ENCODE measurements at regions not wholly inside any gene's neighbourhood (a gene's known extent, or its start where the extent isn't known, plus 50 kb on each side); places are given as distances from the start of the nearest gene placed in this dataset.

- no peak for FAIRE-seq
- Histone ChIP-seq H3K79me2 (ENCODE audit: insufficient read depth, low read length) (no peaks in the 10 kb centered on the region), H3K4me3 (ENCODE audit: insufficient read depth, low read depth, low read length) (no peak overlapping the region), H4K20me1 (ENCODE audit: insufficient read depth, low read length) (no peaks in the 10 kb centered on the region), H3K4me1 (ENCODE audit: insufficient read depth, low read length) (no peaks in the 10 kb centered on the region), H3K27ac (ENCODE audit: low read depth, low read length) (no peak overlapping the region), H3K27me3 (ENCODE audit: insufficient read depth, low read length) (no peaks in the 10 kb centered on the region), H3K9ac (ENCODE audit: low read length) (no peak overlapping the region), H3K36me3 (ENCODE audit: insufficient read depth, low read length) (no peaks in the 10 kb centered on the region), H3K9me3 (ENCODE audit: insufficient read depth, low read depth, low read length) (no peaks in the 10 kb centered on the region), H3K4me2 (ENCODE audit: low read length) (no peak overlapping the region), H2AFZ (ENCODE audit: low read depth, low read length) (no peak overlapping the region)
- Mint-ChIP-seq H3K36me3 (ENCODE audit: low read depth, unreplicated experiment) (no peaks in the 10 kb centered on the region), H3K4me1 (ENCODE audit: low read depth, unreplicated experiment) (peaks cover 2% of the 10 kb centered on the region), H3K4me3 (ENCODE audit: unreplicated experiment) (no peak overlapping the region), H3K27ac (ENCODE audit: unreplicated experiment) (no peak overlapping the region), H3K9me3 (ENCODE audit: unreplicated experiment) (no peaks in the 10 kb centered on the region), H3K27me3 (ENCODE audit: low read depth, unreplicated experiment) (no peaks in the 10 kb centered on the region)
- TF ChIP-seq EZH2 (IDR thresholded peaks at IDR 0.05; ENCODE audit: insufficient read depth, low read length), result no peak
- TF ChIP-seq CTCF (IDR thresholded peaks at IDR 0.05; ENCODE audit: insufficient read depth, low read depth, low read length), result no peak
- DNase-seq (ENCODE audit: low read depth), result no peak
Observed at GRCh38 chr2:145302886-145303285, 783.0 kb upstream of the ZEB2 start.

- H3K36me3 Mint-ChIP-seq (ENCODE audit: low read depth, unreplicated experiment), result no peaks in the 10 kb centered on the region
- no peak overlapping the region for H3K27ac ChIP-seq (ENCODE audit: low read depth, low read length)
- no peak for FAIRE-seq
Observed at GRCh38 chr2:145302451-145302850, 782.5 kb upstream of the ZEB2 start.

GRCh38 chr2:145299368-145299767 is 779.4 kb upstream of the ZEB2 start:
- Histone ChIP-seq H3K27ac (ENCODE audit: low read depth, low read length) (no peak overlapping the region), H3K9me3 (ENCODE audit: insufficient read depth, low read depth, low read length) (no peaks in the 10 kb centered on the region), H4K20me1 (ENCODE audit: insufficient read depth, low read length) (no peaks in the 10 kb centered on the region), H3K4me2 (ENCODE audit: low read length) (no peak overlapping the region), H2AFZ (ENCODE audit: low read depth, low read length) (no peak overlapping the region), H3K4me3 (ENCODE audit: insufficient read depth, low read depth, low read length) (no peak overlapping the region), H3K79me2 (ENCODE audit: insufficient read depth, low read length) (no peaks in the 10 kb centered on the region), H3K9ac (ENCODE audit: low read length) (no peak overlapping the region), H3K27me3 (ENCODE audit: insufficient read depth, low read length) (no peaks in the 10 kb centered on the region), H3K36me3 (ENCODE audit: insufficient read depth, low read length) (no peaks in the 10 kb centered on the region), H3K4me1 (ENCODE audit: insufficient read depth, low read length) (no peaks in the 10 kb centered on the region)
- Mint-ChIP-seq H3K27ac (ENCODE audit: unreplicated experiment) (no peak overlapping the region), H3K27me3 (ENCODE audit: low read depth, unreplicated experiment) (no peaks in the 10 kb centered on the region), H3K4me3 (ENCODE audit: unreplicated experiment) (no peak overlapping the region), H3K36me3 (ENCODE audit: low read depth, unreplicated experiment) (no peaks in the 10 kb centered on the region), H3K4me1 (ENCODE audit: low read depth, unreplicated experiment) (peaks cover under 1% of the 10 kb centered on the region), H3K9me3 (ENCODE audit: unreplicated experiment) (no peaks in the 10 kb centered on the region)
- no peak for FAIRE-seq
- TF ChIP-seq CTCF (IDR thresholded peaks at IDR 0.05; ENCODE audit: insufficient read depth, low read depth, low read length) (no peak), EZH2 (IDR thresholded peaks at IDR 0.05; ENCODE audit: insufficient read depth, low read length) (no peak)
- no peak for DNase-seq (ENCODE audit: low read depth)

More at GRCh38 chr2:145302451-145302850, 782.5 kb upstream of the ZEB2 start:
- Mint-ChIP-seq H3K27ac (ENCODE audit: unreplicated experiment) (no peak overlapping the region), H3K9me3 (ENCODE audit: unreplicated experiment) (no peaks in the 10 kb centered on the region), H3K27me3 (ENCODE audit: low read depth, unreplicated experiment) (no peaks in the 10 kb centered on the region), H3K4me3 (ENCODE audit: unreplicated experiment) (no peak overlapping the region), H3K4me1 (ENCODE audit: low read depth, unreplicated experiment) (peaks cover 2% of the 10 kb centered on the region)
- Histone ChIP-seq H3K27me3 (ENCODE audit: insufficient read depth, low read length) (no peaks in the 10 kb centered on the region), H3K4me1 (ENCODE audit: insufficient read depth, low read length) (no peaks in the 10 kb centered on the region), H4K20me1 (ENCODE audit: insufficient read depth, low read length) (no peaks in the 10 kb centered on the region), H3K79me2 (ENCODE audit: insufficient read depth, low read length) (no peaks in the 10 kb centered on the region), H3K9ac (ENCODE audit: low read length) (no peak overlapping the region), H2AFZ (ENCODE audit: low read depth, low read length) (no peak overlapping the region), H3K4me3 (ENCODE audit: insufficient read depth, low read depth, low read length) (no peak overlapping the region), H3K4me2 (ENCODE audit: low read length) (no peak overlapping the region), H3K36me3 (ENCODE audit: insufficient read depth, low read length) (no peaks in the 10 kb centered on the region), H3K9me3 (ENCODE audit: insufficient read depth, low read depth, low read length) (no peaks in the 10 kb centered on the region)
- DNase-seq (ENCODE audit: low read depth), result no peak
- no peak for TF ChIP-seq EZH2 (IDR thresholded peaks at IDR 0.05; ENCODE audit: insufficient read depth, low read length)

Measured in astrocyte (in vitro differentiated cells and primary cell).